ENCODE measurements at regions not wholly inside any gene's neighbourhood (a gene's known extent, or its start where the extent isn't known, plus 50 kb on each side); places are given as distances from the start of the nearest gene placed in this dataset.

DNA sequence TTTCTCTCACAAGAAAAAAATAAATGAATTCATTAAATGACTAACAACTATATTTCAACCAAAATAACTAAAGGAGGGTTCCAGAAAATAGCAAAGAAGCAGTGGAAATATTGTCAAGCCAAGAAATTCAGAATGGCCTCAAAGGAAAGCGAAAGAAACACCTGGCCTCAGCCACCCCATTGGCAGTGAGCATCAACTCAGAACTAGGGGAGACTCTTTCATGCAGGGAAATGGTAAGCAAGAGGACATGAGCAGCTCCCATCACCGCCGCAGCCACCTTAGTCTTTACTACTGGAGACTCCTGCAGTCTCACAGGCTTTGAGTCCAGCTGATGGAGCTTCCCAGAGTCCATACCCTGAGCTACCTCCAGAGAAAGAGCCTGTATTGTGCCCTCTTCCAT lies 343.9 kb upstream of the GRAMD2B start:
- no peak for TF ChIP-seq POLR2A (IDR thresholded peaks at IDR 0.05)
- TF ChIP-seq, protein P1, sequence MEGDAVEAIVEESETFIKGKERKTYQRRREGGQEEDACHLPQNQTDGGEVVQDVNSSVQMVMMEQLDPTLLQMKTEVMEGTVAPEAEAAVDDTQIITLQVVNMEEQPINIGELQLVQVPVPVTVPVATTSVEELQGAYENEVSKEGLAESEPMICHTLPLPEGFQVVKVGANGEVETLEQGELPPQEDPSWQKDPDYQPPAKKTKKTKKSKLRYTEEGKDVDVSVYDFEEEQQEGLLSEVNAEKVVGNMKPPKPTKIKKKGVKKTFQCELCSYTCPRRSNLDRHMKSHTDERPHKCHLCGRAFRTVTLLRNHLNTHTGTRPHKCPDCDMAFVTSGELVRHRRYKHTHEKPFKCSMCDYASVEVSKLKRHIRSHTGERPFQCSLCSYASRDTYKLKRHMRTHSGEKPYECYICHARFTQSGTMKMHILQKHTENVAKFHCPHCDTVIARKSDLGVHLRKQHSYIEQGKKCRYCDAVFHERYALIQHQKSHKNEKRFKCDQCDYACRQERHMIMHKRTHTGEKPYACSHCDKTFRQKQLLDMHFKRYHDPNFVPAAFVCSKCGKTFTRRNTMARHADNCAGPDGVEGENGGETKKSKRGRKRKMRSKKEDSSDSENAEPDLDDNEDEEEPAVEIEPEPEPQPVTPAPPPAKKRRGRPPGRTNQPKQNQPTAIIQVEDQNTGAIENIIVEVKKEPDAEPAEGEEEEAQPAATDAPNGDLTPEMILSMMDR (IDR thresholded peaks at IDR 0.05): no peak
